DND-41 (cell line): ENCODE measurements at regions not wholly inside any gene's neighbourhood (a gene's known extent, or its start where the extent isn't known, plus 50 kb on each side); places are given as distances from the start of the nearest gene placed in this dataset.

Experiments used
- ATAC-seq: fragments of 200-7000 bp; cut with Tn5 transposase; 3 replicates; pipeline ENCODE4 v1.9.1; 2021; ENCODE audit warnings: low read depth; ENCODE audit not compliant: insufficient read depth
- DNase-seq: peaks from one replicate; pipeline ENCODE4 v3.0.0-alpha.2; 2020
- H2AFZ ChIP-seq: 2 replicates; pipeline ENCODE4 v1.6.0; 2012; ENCODE audit warnings: low read depth, low read length
- H3K27ac ChIP-seq: 2 replicates; pipeline ENCODE4 v1.5.1; 2012; ENCODE audit warnings: low read length, inconsistent platforms
- H3K27me3 ChIP-seq: fragments of 200-600 bp; sonication (generic); 2 replicates; pipeline ENCODE4 v1.6.0; 2012; ENCODE audit warnings: low read length, mild to moderate bottlenecking, inconsistent platforms; ENCODE audit not compliant: insufficient read depth, poor library complexity
- H3K36me3 ChIP-seq: 2 replicates; pipeline ENCODE4 v1.5.1; 2012; ENCODE audit warnings: low read length, inconsistent platforms; ENCODE audit not compliant: insufficient read depth
- H3K4me1 ChIP-seq: 2 replicates; pipeline ENCODE4 v1.5.1; 2012; ENCODE audit warnings: mild to moderate bottlenecking, low read length; ENCODE audit not compliant: insufficient read depth
- H3K4me2 ChIP-seq: 2 replicates; pipeline ENCODE4 v1.6.0; 2012; ENCODE audit warnings: mild to moderate bottlenecking, moderate library complexity, low read length, inconsistent platforms; ENCODE audit not compliant: insufficient read depth
- H3K4me3 ChIP-seq, 2 experiments: fragments of 200-600 bp in 1 of 2; shearing (Covaris generic) in 1 of 2; 2 replicates each; pipeline ENCODE4 v1.5.1; 2012 to 2016; ENCODE audit warnings: inconsistent platforms in 2 of 2, low read length in 2 of 2, mild to moderate bottlenecking in 2 of 2, low read depth in 1 of 2, moderate library complexity in 1 of 2
- H3K79me2 ChIP-seq: 2 replicates; pipeline ENCODE4 v1.6.0; 2012; ENCODE audit warnings: low read length, inconsistent platforms; ENCODE audit not compliant: insufficient read depth
- H3K9ac ChIP-seq: 2 replicates; pipeline ENCODE4 v1.6.0; 2012; ENCODE audit warnings: low read depth, mild to moderate bottlenecking, inconsistent platforms, low read length, moderate library complexity
- H3K9me3 ChIP-seq: 2 replicates; pipeline ENCODE4 v1.5.1; 2012; ENCODE audit warnings: low read length, moderate library complexity, mild to moderate bottlenecking, inconsistent platforms; ENCODE audit not compliant: insufficient read depth, severe bottlenecking
- H4K20me1 ChIP-seq: 2 replicates; pipeline ENCODE4 v1.6.0; 2012; ENCODE audit warnings: low read length; ENCODE audit not compliant: insufficient read depth
- EZH2 ChIP-seq: IDR thresholded peaks from 3 replicates; pipeline ENCODE4 v1.6.1; 2012; ENCODE audit warnings: borderline replicate concordance, low read depth, mild to moderate bottlenecking, moderate library complexity, low read length, inconsistent platforms; ENCODE audit not compliant: severe bottlenecking
- TF ChIP-seq, protein P1 (sequence below): IDR thresholded peaks from 2 replicates; pipeline ENCODE4 v1.5.1; 2012; ENCODE audit warnings: borderline replicate concordance, low read length, moderate library complexity, mild to moderate bottlenecking; ENCODE audit not compliant: poor library complexity, severe bottlenecking; ENCODE audit errors: extremely low read depth

GRCh38 chr1:172972258-172972657, 78.5 kb downstream of the TNFSF18 start:
- H3K4me3 ChIP-seq, result no peak overlapping the region
- H3K4me1 ChIP-seq, result no peaks in the 10 kb centered on the region
- TF ChIP-seq, protein P1, sequence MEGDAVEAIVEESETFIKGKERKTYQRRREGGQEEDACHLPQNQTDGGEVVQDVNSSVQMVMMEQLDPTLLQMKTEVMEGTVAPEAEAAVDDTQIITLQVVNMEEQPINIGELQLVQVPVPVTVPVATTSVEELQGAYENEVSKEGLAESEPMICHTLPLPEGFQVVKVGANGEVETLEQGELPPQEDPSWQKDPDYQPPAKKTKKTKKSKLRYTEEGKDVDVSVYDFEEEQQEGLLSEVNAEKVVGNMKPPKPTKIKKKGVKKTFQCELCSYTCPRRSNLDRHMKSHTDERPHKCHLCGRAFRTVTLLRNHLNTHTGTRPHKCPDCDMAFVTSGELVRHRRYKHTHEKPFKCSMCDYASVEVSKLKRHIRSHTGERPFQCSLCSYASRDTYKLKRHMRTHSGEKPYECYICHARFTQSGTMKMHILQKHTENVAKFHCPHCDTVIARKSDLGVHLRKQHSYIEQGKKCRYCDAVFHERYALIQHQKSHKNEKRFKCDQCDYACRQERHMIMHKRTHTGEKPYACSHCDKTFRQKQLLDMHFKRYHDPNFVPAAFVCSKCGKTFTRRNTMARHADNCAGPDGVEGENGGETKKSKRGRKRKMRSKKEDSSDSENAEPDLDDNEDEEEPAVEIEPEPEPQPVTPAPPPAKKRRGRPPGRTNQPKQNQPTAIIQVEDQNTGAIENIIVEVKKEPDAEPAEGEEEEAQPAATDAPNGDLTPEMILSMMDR, result no peak
- no peak for TF ChIP-seq EZH2
- DNase-seq, result no peak
- no peaks in the 10 kb centered on the region for H3K27me3 ChIP-seq
- H3K79me2 ChIP-seq, result no peaks in the 10 kb centered on the region
- no peak overlapping the region for H3K9ac ChIP-seq
- H2AFZ ChIP-seq, result no peak overlapping the region
- H3K27ac ChIP-seq, result no peak overlapping the region
- ATAC-seq, result no peak
- H3K9me3 ChIP-seq, result no peaks in the 10 kb centered on the region
- H3K36me3 ChIP-seq, result no peaks in the 10 kb centered on the region
- no peak overlapping the region for H3K4me2 ChIP-seq
- no peaks in the 10 kb centered on the region for H4K20me1 ChIP-seq

GRCh38 chr1:172973424-172973823, 77.3 kb downstream of the TNFSF18 start:
- Histone ChIP-seq H3K4me2 (no peak overlapping the region), H2AFZ (no peak overlapping the region; the same call in 1 of the 2 replicates), H3K27ac (no peak overlapping the region), H3K27me3 (no peaks in the 10 kb centered on the region), H3K9ac (no peak overlapping the region), H3K36me3 (no peaks in the 10 kb centered on the region), H3K4me1 (no peaks in the 10 kb centered on the region), H3K79me2 (no peaks in the 10 kb centered on the region), H3K4me3 (no peak overlapping the region), H4K20me1 (no peaks in the 10 kb centered on the region), H3K9me3 (no peaks in the 10 kb centered on the region)
- ATAC-seq (no peak), DNase-seq (no peak)
- no peak for TF ChIP-seq EZH2
- TF ChIP-seq, protein P1, result no peak

- no peaks in the 10 kb centered on the region for H3K36me3 ChIP-seq
- H3K4me3 ChIP-seq, result no peak overlapping the region
- H3K4me1 ChIP-seq, result no peaks in the 10 kb centered on the region
- H3K4me2 ChIP-seq, result no peak overlapping the region
- no peaks in the 10 kb centered on the region for H3K79me2 ChIP-seq
- no peak overlapping the region for H2AFZ ChIP-seq
- DNase-seq (no peak), ATAC-seq (no peak)
- no peaks in the 10 kb centered on the region for H4K20me1 ChIP-seq
- no peaks in the 10 kb centered on the region for H3K9me3 ChIP-seq
- TF ChIP-seq EZH2, result no peak
- TF ChIP-seq, protein P1, result no peak
- H3K9ac ChIP-seq, result no peak overlapping the region
- H3K27me3 ChIP-seq, result no peaks in the 10 kb centered on the region
- H3K27ac ChIP-seq, result no peak overlapping the region
Observed at GRCh38 chr1:172976222-172977041, 74.3 kb downstream of the TNFSF18 start.
